ENCODE measurements at regions not wholly inside any gene's neighbourhood (a gene's known extent, or its start where the extent isn't known, plus 50 kb on each side); places are given as distances from the start of the nearest gene placed in this dataset.

DNA sequence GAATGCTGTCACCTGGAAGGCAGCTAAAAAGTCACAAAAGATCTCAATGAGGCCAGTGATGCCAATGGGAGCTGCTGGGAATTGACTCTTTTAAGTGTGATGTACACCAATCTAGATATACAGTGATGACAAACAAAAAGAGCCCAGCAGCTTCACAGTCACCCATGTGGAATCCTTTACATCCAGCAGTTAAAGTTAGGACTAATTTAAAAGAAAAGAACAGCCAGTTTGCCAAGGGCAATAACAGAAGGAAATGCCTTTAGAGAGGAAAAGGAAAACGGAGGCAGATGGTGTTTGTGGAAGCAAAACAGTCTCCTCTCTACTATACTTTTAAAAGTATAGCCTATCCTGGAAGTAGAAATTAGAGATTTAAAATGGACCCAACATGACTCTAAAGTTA is 873.5 kb downstream of the EPHA7 start:
- 38 to 58% methylated on average over 1 of the region's 1 CpG for WGBS, 2 donors
- intact Hi-C loops (cut with DNase I), result no loop called here
- TF ChIP-seq, protein P1, sequence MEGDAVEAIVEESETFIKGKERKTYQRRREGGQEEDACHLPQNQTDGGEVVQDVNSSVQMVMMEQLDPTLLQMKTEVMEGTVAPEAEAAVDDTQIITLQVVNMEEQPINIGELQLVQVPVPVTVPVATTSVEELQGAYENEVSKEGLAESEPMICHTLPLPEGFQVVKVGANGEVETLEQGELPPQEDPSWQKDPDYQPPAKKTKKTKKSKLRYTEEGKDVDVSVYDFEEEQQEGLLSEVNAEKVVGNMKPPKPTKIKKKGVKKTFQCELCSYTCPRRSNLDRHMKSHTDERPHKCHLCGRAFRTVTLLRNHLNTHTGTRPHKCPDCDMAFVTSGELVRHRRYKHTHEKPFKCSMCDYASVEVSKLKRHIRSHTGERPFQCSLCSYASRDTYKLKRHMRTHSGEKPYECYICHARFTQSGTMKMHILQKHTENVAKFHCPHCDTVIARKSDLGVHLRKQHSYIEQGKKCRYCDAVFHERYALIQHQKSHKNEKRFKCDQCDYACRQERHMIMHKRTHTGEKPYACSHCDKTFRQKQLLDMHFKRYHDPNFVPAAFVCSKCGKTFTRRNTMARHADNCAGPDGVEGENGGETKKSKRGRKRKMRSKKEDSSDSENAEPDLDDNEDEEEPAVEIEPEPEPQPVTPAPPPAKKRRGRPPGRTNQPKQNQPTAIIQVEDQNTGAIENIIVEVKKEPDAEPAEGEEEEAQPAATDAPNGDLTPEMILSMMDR (IDR thresholded peaks at IDR 0.05), result no peak
- no peak for FAIRE-seq
- no peak for DNase-seq
- ATAC-seq, result no peak
- Histone ChIP-seq H3K27me3 (no peaks in the 10 kb centered on the region), H3K27ac (no peak overlapping the region), H3K36me3 (no peaks in the 10 kb centered on the region), H3K4me1 (no peaks in the 10 kb centered on the region), H3K4me3 (no peak overlapping the region), H3K9me3 (no peaks in the 10 kb centered on the region)

DNA sequence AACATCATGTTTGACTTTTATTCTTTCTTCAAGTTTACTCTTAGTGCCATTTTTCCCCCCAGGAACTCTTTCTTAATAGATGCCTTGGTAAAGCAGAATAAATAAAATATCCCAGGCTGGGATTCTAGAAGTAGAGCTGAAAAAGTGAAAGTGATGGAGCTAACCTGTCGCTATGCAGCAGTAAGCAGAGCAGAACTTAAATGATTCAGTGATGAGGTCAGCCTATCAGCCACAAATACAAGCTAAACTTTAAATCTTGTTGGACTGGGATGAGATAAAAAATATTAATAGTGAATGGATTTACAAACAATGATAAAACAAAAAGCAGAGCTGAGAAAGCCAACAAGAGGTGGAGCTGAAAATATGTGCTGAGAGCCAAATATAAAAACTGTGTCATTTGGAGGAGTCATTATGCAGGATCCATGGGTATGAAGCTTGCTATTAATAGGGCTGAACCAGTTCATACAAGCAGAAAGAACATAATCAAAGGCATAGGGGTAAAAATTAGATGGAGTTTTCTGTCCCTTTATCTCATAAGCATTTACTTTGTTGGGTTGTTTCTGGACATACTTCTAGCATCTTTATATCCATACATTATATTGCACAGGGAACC is 877.8 kb downstream of the EPHA7 start:
- 57 to 67% methylated on average over 1 of the region's 1 CpG for WGBS, 2 donors
- Histone ChIP-seq H3K4me3 (no peak overlapping the region), H3K36me3 (no peaks in the 10 kb centered on the region), H3K27me3 (no peaks in the 10 kb centered on the region), H3K4me1 (no peaks in the 10 kb centered on the region), H3K27ac (no peak overlapping the region), H3K9me3 (no peaks in the 10 kb centered on the region)
- TF ChIP-seq, protein P1 (IDR thresholded peaks at IDR 0.05), result no peak
- no peak for ATAC-seq
- FAIRE-seq, result no peak
- intact Hi-C loops (cut with DNase I), result no loop called here
- no peak for DNase-seq

DNA sequence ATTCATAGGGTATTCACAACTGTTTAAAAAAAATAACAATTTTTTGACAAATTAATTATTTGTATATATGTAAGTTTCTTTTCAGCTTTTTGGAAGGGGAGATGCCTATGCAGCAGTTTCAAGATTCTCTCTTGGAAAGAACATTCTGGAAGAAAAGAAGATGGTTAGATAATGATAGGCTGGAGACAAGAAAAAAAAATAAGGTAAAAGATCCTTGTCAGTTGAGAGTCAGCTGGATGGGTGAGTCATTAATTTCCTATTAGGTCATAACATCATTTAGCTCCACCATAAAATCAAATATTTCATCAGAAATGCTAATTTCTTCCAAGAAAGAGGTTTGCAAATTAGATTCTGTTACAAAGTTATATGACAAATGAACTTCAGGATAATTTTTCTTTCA is 880.4 kb downstream of the EPHA7 start:
- Histone ChIP-seq H3K4me3 (no peak overlapping the region), H3K9me3 (no peaks in the 10 kb centered on the region), H3K27ac (no peak overlapping the region), H3K4me1 (no peaks in the 10 kb centered on the region), H3K27me3 (no peaks in the 10 kb centered on the region), H3K36me3 (no peaks in the 10 kb centered on the region)
- FAIRE-seq, result no peak
- DNase-seq, result no peak
- no peak for ATAC-seq
- TF ChIP-seq, protein P1 (IDR thresholded peaks at IDR 0.05), result no peak
- intact Hi-C loops (cut with DNase I), result no loop called here

DNA sequence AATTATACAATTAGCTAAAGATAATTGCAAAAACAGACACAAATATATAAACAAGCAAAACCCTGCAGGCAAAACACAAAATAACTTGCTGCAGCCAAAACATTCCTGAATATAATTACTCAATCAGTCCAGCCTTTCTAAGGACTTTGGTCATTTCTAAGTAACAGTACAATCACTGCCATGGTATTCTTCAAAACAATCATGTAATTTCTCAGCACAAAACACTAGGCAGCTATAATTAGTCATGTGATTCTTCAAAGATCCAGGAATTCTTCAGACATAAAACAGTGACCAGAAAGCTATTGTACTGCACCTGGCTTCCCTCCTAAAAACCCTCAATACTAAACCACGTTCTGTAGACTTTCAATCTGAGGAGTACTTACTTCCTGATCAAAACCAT is 881.1 kb downstream of the EPHA7 start:
- no peak for ATAC-seq
- WGBS, 2 donors, result 6 to 38% methylated on average over 1 of the region's 1 CpG
- no peaks in the 10 kb centered on the region for H3K9me3 ChIP-seq
- H3K36me3 ChIP-seq, result no peaks in the 10 kb centered on the region
- H3K27me3 ChIP-seq, result no peaks in the 10 kb centered on the region
- no peak overlapping the region for H3K4me3 ChIP-seq
- TF ChIP-seq, protein P1 (IDR thresholded peaks at IDR 0.05), result no peak
- intact Hi-C loops (cut with DNase I), result no loop called here
- no peak for FAIRE-seq
- H3K27ac ChIP-seq, result no peak overlapping the region
- no peaks in the 10 kb centered on the region for H3K4me1 ChIP-seq
- no peak for DNase-seq

DNA sequence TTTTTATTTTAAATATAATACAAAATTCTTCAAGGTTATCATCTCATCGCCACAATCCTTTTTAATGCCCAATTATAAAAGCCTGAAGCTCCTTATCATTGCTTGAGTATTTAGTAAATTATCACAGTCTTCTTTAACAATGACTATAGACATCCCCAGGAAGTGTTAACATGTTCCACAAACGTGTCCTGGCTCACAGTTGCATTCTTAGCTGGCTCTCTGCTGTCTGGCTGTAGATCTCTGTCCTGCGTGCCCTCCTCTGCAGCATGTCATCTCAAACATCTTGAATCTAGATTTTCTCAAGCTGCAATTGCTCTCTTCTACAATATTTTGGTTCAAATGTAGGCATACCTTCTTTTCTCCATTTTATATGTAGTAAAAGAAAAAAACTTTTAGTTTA is 885.2 kb downstream of the EPHA7 start:
- WGBS, 2 donors, result 28 to 37% methylated on average over 3 of the region's 3 CpGs
- H3K27me3 ChIP-seq, result no peaks in the 10 kb centered on the region
- DNase-seq (no peak), ATAC-seq (no peak), FAIRE-seq (no peak)
- no peaks in the 10 kb centered on the region for H3K4me1 ChIP-seq
- H3K36me3 ChIP-seq, result no peaks in the 10 kb centered on the region
- H3K9me3 ChIP-seq, result no peaks in the 10 kb centered on the region
- intact Hi-C loops (cut with DNase I), result no loop called here
- TF ChIP-seq, protein P1 (IDR thresholded peaks at IDR 0.05), result no peak
- no peak overlapping the region for H3K27ac ChIP-seq
- no peak overlapping the region for H3K4me3 ChIP-seq
